Esophagus squamous epithelium (tissue), 5 donors: ENCODE measurements at regions not wholly inside any gene's neighbourhood (a gene's known extent, or its start where the extent isn't known, plus 50 kb on each side); places are given as distances from the start of the nearest gene placed in this dataset.
"Not testable (repeated sequence)": the region's sequence is repeated elsewhere in the genome, so short reads cannot be mapped to it uniquely, and the experiment has no call there.

Source experiments
- DNase-seq: peaks from one replicate; lab custom pipeline; 2025; lab: John Stamatoyannopoulos, UW
- H3K27ac ChIP-seq, 4 donors: fragments of 200-600 bp; sonication (generic); one replicate each; pipeline ENCODE4 v1.5.1; 2016 to 2019; ENCODE audit warnings: mild to moderate bottlenecking in 1 of 4
- H3K27me3 ChIP-seq, 4 donors: fragments of 200-600 bp; sonication (generic); 1 replicate in 3 of 4; 2 replicates in 1 of 4; pipeline versions ENCODE4 v1.5.1 to v1.6.0; 2017 to 2021; ENCODE audit warnings: antibody characterized with exemption in 1 of 4
- H3K36me3 ChIP-seq, 3 donors: fragments of 200-600 bp; sonication (generic); one replicate each; pipeline ENCODE4 v1.5.1; 2016 to 2019
- H3K4me1 ChIP-seq, 3 donors: fragments of 200-600 bp; sonication (generic); one replicate each; pipeline ENCODE4 v1.5.1; 2017 to 2019
- H3K4me3 ChIP-seq, 4 donors: fragments of 200-600 bp; sonication (generic); 1 replicate in 3 of 4; 2 replicates in 1 of 4; pipeline ENCODE4 v1.5.1; 2016 to 2019; ENCODE audit warnings: mild to moderate bottlenecking in 2 of 4, moderate library complexity in 1 of 4
- H3K9me3 ChIP-seq, 3 donors: fragments of 200-600 bp; sonication (generic); one replicate each; pipeline ENCODE4 v1.5.1; 2016 to 2019
- CTCF ChIP-seq, 6 experiments: fragments of 450-650 bp in 4 of 6; fragments of 200-600 bp in 2 of 6; sonication (generic) in 2 of 6; IDR thresholded peaks; one replicate each; pipeline ENCODE4 v1.5.1; 2016 to 2019; ENCODE audit warnings: antibody characterized with exemption in 6 of 6, mild to moderate bottlenecking in 4 of 6, moderate library complexity in 4 of 6
- POLR2A ChIP-seq, 4 donors: fragments of 450-650 bp; IDR thresholded peaks; one replicate each; pipeline ENCODE4 v1.6.1; 2017; ENCODE audit warnings: antibody characterized with exemption in 4 of 4, mild to moderate bottlenecking in 4 of 4, moderate library complexity in 3 of 4
- WGBS, 2 donors: methylation state at CpG; one replicate each; pipeline ENCODE4 v1.1.5; 2018; 5-methylcytosine and 5-hydroxymethylcytosine counted together
- intact Hi-C: fragments of 100-400 bp; cut with DNase I; formaldehyde crosslinking; loops from one replicate; pipeline ENCODE4 v1.15.0; 2022
- donor health status: DM: yes; HTN: yes; CAD: no.

- no peaks in the 10 kb centered on the region for H3K27me3 ChIP-seq
- TF ChIP-seq POLR2A (IDR thresholded peaks at IDR 0.05): no peak
- no peak for TF ChIP-seq CTCF (IDR thresholded peaks at IDR 0.05)
- H3K36me3 ChIP-seq: no peaks in the 10 kb centered on the region
- no peak overlapping the region for H3K4me3 ChIP-seq
- no peaks in the 10 kb centered on the region for H3K4me1 ChIP-seq
- 69 to 71% methylated on average over 1 of the region's 1 CpG for WGBS, 2 donors
- H3K9me3 ChIP-seq: no peaks in the 10 kb centered on the region
- no peak overlapping the region for H3K27ac ChIP-seq
- no peak for DNase-seq
- intact Hi-C loops: no loop called here
Measured at GRCh38 chr13:103895835-103896531, 829.8 kb upstream of the SLC10A2 start.

DNA sequence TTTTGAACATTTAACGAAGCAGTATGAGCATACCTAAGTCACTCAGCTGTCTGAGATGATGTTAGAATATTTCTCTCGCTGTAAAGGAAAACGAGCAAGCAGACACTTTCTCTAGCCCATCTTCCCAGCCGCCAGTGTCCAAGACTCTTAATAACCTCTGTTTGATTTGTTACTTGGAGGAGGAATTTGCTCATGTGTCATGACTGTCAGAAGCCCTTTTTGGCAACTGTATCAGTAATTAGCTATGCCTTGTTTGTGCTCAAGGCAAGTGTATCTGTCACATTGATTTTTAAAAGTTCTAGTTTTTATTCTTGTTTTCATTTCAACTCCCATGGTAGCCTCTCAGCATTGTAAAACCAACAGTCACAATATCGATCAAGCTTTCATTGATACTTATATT, 828.4 kb upstream of the SLC10A2 start:
- WGBS, 2 donors: 79 to 83% methylated on average over 5 of the region's 5 CpGs
- no peak overlapping the region for H3K4me3 ChIP-seq
- TF ChIP-seq CTCF (IDR thresholded peaks at IDR 0.05): no peak
- TF ChIP-seq POLR2A (IDR thresholded peaks at IDR 0.05): no peak
- H3K36me3 ChIP-seq: no peaks in the 10 kb centered on the region
- no peaks in the 10 kb centered on the region for H3K4me1 ChIP-seq
- H3K27me3 ChIP-seq: no peaks in the 10 kb centered on the region
- intact Hi-C loops: no loop called here
- H3K27ac ChIP-seq: no peak overlapping the region
- no peak for DNase-seq
- H3K9me3 ChIP-seq: no peaks in the 10 kb centered on the region

GRCh38 chr13:103884101-103884723, 818.0 kb upstream of the SLC10A2 start:
- H3K27me3 ChIP-seq: no peaks in the 10 kb centered on the region
- H3K27ac ChIP-seq: no peak overlapping the region
- no peaks in the 10 kb centered on the region for H3K36me3 ChIP-seq
- 68 to 69% methylated on average over 7 of the region's 7 CpGs for WGBS, 2 donors
- H3K4me1 ChIP-seq: peaks cover 0 to 9% (median 0%) of the 10 kb centered on the region in 3 donors
- no peaks in the 10 kb centered on the region for H3K9me3 ChIP-seq
- H3K4me3 ChIP-seq: no peak overlapping the region
- no peak for TF ChIP-seq CTCF (IDR thresholded peaks at IDR 0.05)
- no peak for TF ChIP-seq POLR2A (IDR thresholded peaks at IDR 0.05)
- DNase-seq: no peak
- intact Hi-C loops: no loop called here

DNA sequence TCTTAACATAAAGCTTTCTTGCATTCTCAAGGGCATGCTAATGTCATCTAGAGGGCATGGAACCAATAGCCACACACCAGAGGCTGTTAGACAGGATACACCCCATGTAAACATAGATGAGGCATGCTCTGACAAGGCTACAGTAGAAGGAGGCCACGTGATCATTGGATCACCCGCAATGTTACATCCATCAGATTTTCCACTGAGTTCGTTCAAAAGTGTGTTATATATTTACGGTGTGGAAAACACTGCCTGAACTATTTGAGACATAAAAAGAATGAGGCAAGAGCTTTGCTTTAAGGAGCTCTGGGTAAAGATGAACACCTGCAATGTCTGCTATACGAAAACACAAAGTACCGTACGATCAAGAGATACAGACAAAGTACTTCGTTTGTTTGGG, 817.5 kb upstream of the SLC10A2 start:
- Histone ChIP-seq H3K36me3 (no peaks in the 10 kb centered on the region), H3K27ac (no peak overlapping the region), H3K4me3 (no peak overlapping the region), H3K27me3 (no peaks in the 10 kb centered on the region), H3K9me3 (no peaks in the 10 kb centered on the region), H3K4me1 (peaks cover 0 to 9% (median 0%) of the 10 kb centered on the region in 3 donors)
- DNase-seq: no peak
- no peak for TF ChIP-seq CTCF (IDR thresholded peaks at IDR 0.05)
- TF ChIP-seq POLR2A (IDR thresholded peaks at IDR 0.05): no peak
- 49 to 53% methylated on average over 8 of the region's 8 CpGs for WGBS, 2 donors
- intact Hi-C loops: no loop called here

DNA sequence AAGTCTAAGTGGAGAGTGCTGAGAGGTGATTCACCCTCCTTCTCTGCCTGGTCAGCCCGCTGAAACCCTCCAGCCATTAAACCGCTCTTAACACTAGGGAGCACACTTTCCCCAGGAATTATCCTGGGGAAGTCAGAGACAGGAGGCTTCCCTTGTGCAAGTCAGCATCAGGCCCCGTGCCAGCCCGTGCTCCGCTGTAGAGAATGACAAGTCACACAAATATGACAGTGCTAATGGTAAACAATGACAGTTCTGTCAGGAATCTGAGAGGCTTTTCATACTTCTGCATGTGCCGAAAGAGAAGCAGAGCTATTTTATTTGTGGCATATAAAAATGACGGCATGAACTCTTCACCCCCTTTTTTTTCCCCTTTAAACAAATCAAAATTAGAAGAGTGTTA, 816.9 kb upstream of the SLC10A2 start:
- Histone ChIP-seq H3K9me3 (no peaks in the 10 kb centered on the region), H3K27ac (no peak overlapping the region), H3K27me3 (no peaks in the 10 kb centered on the region), H3K4me3 (no peak overlapping the region), H3K36me3 (no peaks in the 10 kb centered on the region), H3K4me1 (peaks cover 0 to 9% (median 0%) of the 10 kb centered on the region in 3 donors)
- 3 to 13% methylated on average over 4 to 7 of the region's 7 CpGs for WGBS, 2 donors
- DNase-seq: no peak
- intact Hi-C loops: no loop called here
- TF ChIP-seq CTCF (IDR thresholded peaks at IDR 0.05) (peak in 4 of 6 experiments; percentile 8 to 42 (median 36)), POLR2A (IDR thresholded peaks at IDR 0.05) (no peak)

- H3K36me3 ChIP-seq, H3K4me3 ChIP-seq, DNase-seq, H3K9me3 ChIP-seq, H3K27ac ChIP-seq, H3K27me3 ChIP-seq, intact Hi-C loops, H3K4me1 ChIP-seq: not testable (repeated sequence)
- 89 to 94% methylated on average over 8 of the region's 13 CpGs for WGBS, 2 donors
Measured at GRCh38 chr13:103880146-103880545, 813.9 kb upstream of the SLC10A2 start.
